Caco-2 (cell line): ENCODE measurements at regions not wholly inside any gene's neighbourhood (a gene's known extent, or its start where the extent isn't known, plus 50 kb on each side); places are given as distances from the start of the nearest gene placed in this dataset.

Experiments
- BruUV-seq: library from RNA; stranded (reverse); fragments of 400-500 nt; replicated peaks from 2 replicates; lab custom pipeline; 2021; lab: Mats Ljungman, UMichigan
- CTCF ChIA-PET: fragments of 300-600 bp; sonication (Branson Sonifier 250); formaldehyde crosslinking; loops from one replicate; lab custom pipeline; 2022; ENCODE audit warnings: antibody characterized with exemption; lab: Charles Lee
- POLR2A ChIA-PET: fragments of 300-600 bp; sonication (Branson Sonifier 250); formaldehyde crosslinking; loops from one replicate; lab custom pipeline; 2022; ENCODE audit warnings: antibody characterized with exemption; lab: Charles Lee
- DNase-seq, 2 experiments: peaks; one replicate each; pipeline versions ENCODE4 v3.0.0 to v3.0.0-alpha.2; 2020 to 2022
- H3K27me3 ChIP-seq: replicated peaks from 2 replicates; pipeline ENCODE4 v1.6.0; 2011; ENCODE audit warnings: low read length; ENCODE audit not compliant: control insufficient read depth, insufficient read depth
- H3K36me3 ChIP-seq: 2 replicates; pipeline ENCODE4 v1.5.1; 2011; ENCODE audit warnings: low read length; ENCODE audit not compliant: control insufficient read depth, insufficient read depth
- H3K4me1 ChIP-seq: fragments of 250-450 bp; sonication (Bioruptor Pico); 2 replicates; pipeline ENCODE4 v1.5.1; 2020; ENCODE audit warnings: mild to moderate bottlenecking
- H3K4me3 ChIP-seq: 2 replicates; pipeline ENCODE4 v1.5.1; 2011; ENCODE audit warnings: low read depth, mild to moderate bottlenecking, control low read depth, low read length
- H3K9me3 ChIP-seq: fragments of 250-450 bp; sonication (Bioruptor Pico); 2 replicates; pipeline ENCODE4 v1.5.1; 2020; ENCODE audit warnings: mild to moderate bottlenecking, moderate library complexity
- H3K27ac Mint-ChIP-seq: one replicate; pipeline ENCODE4 v1.8.0; 2022; ENCODE audit warnings: mixed read lengths; ENCODE audit not compliant: unreplicated experiment
- H3K27me3 Mint-ChIP-seq: one replicate; pipeline ENCODE4 v1.8.0; 2022; ENCODE audit warnings: mixed read lengths; ENCODE audit not compliant: insufficient read depth, unreplicated experiment
- H3K36me3 Mint-ChIP-seq: one replicate; pipeline ENCODE4 v1.8.0; 2022; ENCODE audit warnings: mild to moderate bottlenecking, mixed read lengths; ENCODE audit not compliant: insufficient read depth, unreplicated experiment
- H3K4me1 Mint-ChIP-seq: one replicate; pipeline ENCODE4 v1.8.0; 2022; ENCODE audit warnings: low read depth, mixed read lengths; ENCODE audit not compliant: unreplicated experiment
- H3K4me3 Mint-ChIP-seq: one replicate; pipeline ENCODE4 v1.8.0; 2022; ENCODE audit warnings: mild to moderate bottlenecking, moderate library complexity, mixed read lengths; ENCODE audit not compliant: unreplicated experiment
- H3K9me3 Mint-ChIP-seq: one replicate; pipeline ENCODE4 v1.8.0; 2022; ENCODE audit warnings: mixed read lengths; ENCODE audit not compliant: unreplicated experiment
- intact Hi-C: fragments of 100-400 bp; cut with micrococcal nuclease; formaldehyde crosslinking; loops from one replicate; pipeline ENCODE4 v1.10.0; 2022; ENCODE audit not compliant: unreplicated experiment
- TF ChIP-seq, protein P1 (sequence below), 2 experiments: fragments of 200-600 bp in 1 of 2; IDR thresholded peaks; 1 replicate in 1 of 2; 2 replicates in 1 of 2; pipeline versions ENCODE4 v1.5.1 to v1.8.0; 2011 to 2022; ENCODE audit warnings: antibody characterized with exemption in 1 of 2, control low read depth in 1 of 2, inconsistent platforms in 1 of 2, low read depth in 1 of 2, low read length in 1 of 2, mild to moderate bottlenecking in 1 of 2, moderate library complexity in 1 of 2; ENCODE audit not compliant: insufficient read depth in 1 of 2, severe bottlenecking in 1 of 2, unreplicated experiment in 1 of 2

DNA sequence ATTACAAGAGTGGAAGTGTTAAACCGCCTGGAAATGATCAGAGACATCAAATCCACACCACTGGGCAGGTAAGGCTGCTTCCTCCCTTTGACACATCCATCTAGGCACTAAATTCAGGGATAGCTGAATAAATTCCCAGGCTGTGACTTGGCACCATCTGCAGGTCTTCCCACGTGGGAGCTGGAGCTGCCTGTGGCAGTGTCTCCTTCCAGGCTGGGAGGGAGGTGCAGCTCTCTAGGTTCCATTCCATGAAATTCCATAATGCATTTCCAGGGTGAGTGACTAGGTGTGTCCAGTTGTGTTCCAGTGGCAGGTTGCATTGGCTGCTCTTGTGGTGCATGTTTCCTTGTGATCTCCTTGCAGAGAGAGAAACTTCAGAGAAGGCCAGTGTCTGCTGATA lies 188.9 kb upstream of the CXCR4 start:
- Histone ChIP-seq H3K4me1 (no peaks in the 10 kb centered on the region), H3K4me3 (no peak overlapping the region), H3K27me3 (no peaks in the 10 kb centered on the region), H3K9me3 (no peaks in the 10 kb centered on the region), H3K36me3 (no peaks in the 10 kb centered on the region)
- H3K27ac Mint-ChIP-seq: no peak overlapping the region
- intact Hi-C loops: no loop called here
- BruUV-seq: no TSS peak
- CTCF ChIA-PET: no interaction called here
- no peaks in the 10 kb centered on the region for H3K4me1 Mint-ChIP-seq
- DNase-seq: no peak
- no peak overlapping the region for H3K4me3 Mint-ChIP-seq
- TF ChIP-seq, protein P1, sequence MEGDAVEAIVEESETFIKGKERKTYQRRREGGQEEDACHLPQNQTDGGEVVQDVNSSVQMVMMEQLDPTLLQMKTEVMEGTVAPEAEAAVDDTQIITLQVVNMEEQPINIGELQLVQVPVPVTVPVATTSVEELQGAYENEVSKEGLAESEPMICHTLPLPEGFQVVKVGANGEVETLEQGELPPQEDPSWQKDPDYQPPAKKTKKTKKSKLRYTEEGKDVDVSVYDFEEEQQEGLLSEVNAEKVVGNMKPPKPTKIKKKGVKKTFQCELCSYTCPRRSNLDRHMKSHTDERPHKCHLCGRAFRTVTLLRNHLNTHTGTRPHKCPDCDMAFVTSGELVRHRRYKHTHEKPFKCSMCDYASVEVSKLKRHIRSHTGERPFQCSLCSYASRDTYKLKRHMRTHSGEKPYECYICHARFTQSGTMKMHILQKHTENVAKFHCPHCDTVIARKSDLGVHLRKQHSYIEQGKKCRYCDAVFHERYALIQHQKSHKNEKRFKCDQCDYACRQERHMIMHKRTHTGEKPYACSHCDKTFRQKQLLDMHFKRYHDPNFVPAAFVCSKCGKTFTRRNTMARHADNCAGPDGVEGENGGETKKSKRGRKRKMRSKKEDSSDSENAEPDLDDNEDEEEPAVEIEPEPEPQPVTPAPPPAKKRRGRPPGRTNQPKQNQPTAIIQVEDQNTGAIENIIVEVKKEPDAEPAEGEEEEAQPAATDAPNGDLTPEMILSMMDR (IDR thresholded peaks at IDR 0.05; ENCODE audit: insufficient read depth in 1 of 2, low read depth in 1 of 2, low read length in 1 of 2, severe bottlenecking in 1 of 2, unreplicated experiment in 1 of 2): no peak
- H3K36me3 Mint-ChIP-seq: no peaks in the 10 kb centered on the region
- POLR2A ChIA-PET: no interaction called here
- H3K9me3 Mint-ChIP-seq: no peaks in the 10 kb centered on the region
- H3K27me3 Mint-ChIP-seq: peaks cover 9% of the 10 kb centered on the region

- H3K4me1 ChIP-seq: no peaks in the 10 kb centered on the region
- DNase-seq: no peak
- Mint-ChIP-seq H3K4me1 (no peaks in the 10 kb centered on the region), H3K36me3 (no peaks in the 10 kb centered on the region), H3K9me3 (no peaks in the 10 kb centered on the region), H3K27me3 (peaks cover 8% of the 10 kb centered on the region), H3K27ac (no peak overlapping the region), H3K4me3 (no peak overlapping the region)
- no peaks in the 10 kb centered on the region for H3K36me3 ChIP-seq
- TF ChIP-seq, protein P1 (IDR thresholded peaks at IDR 0.05; ENCODE audit: insufficient read depth in 1 of 2, low read depth in 1 of 2, low read length in 1 of 2, severe bottlenecking in 1 of 2, unreplicated experiment in 1 of 2): no peak
- no peak overlapping the region for H3K4me3 ChIP-seq
- H3K9me3 ChIP-seq: no peaks in the 10 kb centered on the region
- POLR2A ChIA-PET: no interaction called here
- BruUV-seq: no TSS peak
- no peaks in the 10 kb centered on the region for H3K27me3 ChIP-seq
- intact Hi-C loops: no loop called here
- CTCF ChIA-PET: no interaction called here
These were observed 187.7 kb upstream of the CXCR4 start for GRCh38 chr2:136305517-136306192.

DNA sequence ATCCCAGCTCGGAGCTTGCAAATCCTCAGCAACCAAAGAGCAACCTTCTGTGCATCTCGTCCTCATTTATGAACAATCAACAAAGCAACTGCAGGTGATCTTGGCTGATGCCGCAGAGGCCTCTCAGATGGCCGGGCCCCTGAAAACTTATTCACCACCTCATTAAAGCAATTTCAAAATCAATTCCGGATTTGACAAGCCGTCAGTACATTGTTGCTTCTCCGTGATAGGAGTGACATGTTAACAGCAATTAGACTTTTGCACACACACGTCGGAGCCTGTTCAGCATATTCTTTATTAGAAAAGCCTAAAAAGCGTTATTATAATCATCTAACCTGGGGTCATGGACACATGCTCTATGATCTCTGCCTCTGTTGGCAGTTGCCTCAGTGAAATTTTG lies 183.1 kb upstream of the CXCR4 start:
- H3K27ac Mint-ChIP-seq: no peak overlapping the region
- TF ChIP-seq, protein P1 (IDR thresholded peaks at IDR 0.05; ENCODE audit: insufficient read depth in 1 of 2, low read depth in 1 of 2, low read length in 1 of 2, severe bottlenecking in 1 of 2, unreplicated experiment in 1 of 2): no peak
- no peak overlapping the region for H3K4me3 Mint-ChIP-seq
- no peaks in the 10 kb centered on the region for H3K36me3 Mint-ChIP-seq
- Histone ChIP-seq H3K4me3 (no peak overlapping the region), H3K9me3 (no peaks in the 10 kb centered on the region), H3K36me3 (no peaks in the 10 kb centered on the region), H3K4me1 (no peaks in the 10 kb centered on the region), H3K27me3 (no peaks in the 10 kb centered on the region)
- intact Hi-C loops: no loop called here
- peaks cover 11% of the 10 kb centered on the region for H3K27me3 Mint-ChIP-seq
- CTCF ChIA-PET: no interaction called here
- H3K9me3 Mint-ChIP-seq: no peaks in the 10 kb centered on the region
- no peaks in the 10 kb centered on the region for H3K4me1 Mint-ChIP-seq
- no TSS peak for BruUV-seq
- no peak for DNase-seq
- POLR2A ChIA-PET: no interaction called here
